Activated T-cell treated with anti-CD3 and anti-CD28 coated beads, Interleukin-2, amount 50 U/mL, for 24 hours (primary cell): ENCODE measurements at regions not wholly inside any gene's neighbourhood (a gene's known extent, or its start where the extent isn't known, plus 50 kb on each side); places are given as distances from the start of the nearest gene placed in this dataset.

Source experiments
- DNase-seq: peaks from one replicate; pipeline ENCODE4 v3.0.0-alpha.2; 2020
- H3K27ac Mint-ChIP-seq: 2 replicates; pipeline ENCODE4 v1.8.0; 2020; ENCODE audit warnings: mild to moderate bottlenecking, mixed read lengths
- H3K27me3 Mint-ChIP-seq: 2 replicates; pipeline ENCODE4 v1.8.0; 2020; ENCODE audit warnings: mixed read lengths
- H3K36me3 Mint-ChIP-seq: 2 replicates; pipeline ENCODE4 v1.8.0; 2020; ENCODE audit warnings: low read depth, mixed read lengths
- H3K4me1 Mint-ChIP-seq: 2 replicates; pipeline ENCODE4 v1.8.0; 2020; ENCODE audit warnings: low read depth, mixed read lengths
- H3K4me3 Mint-ChIP-seq: 2 replicates; pipeline ENCODE4 v1.8.0; 2020; ENCODE audit warnings: mild to moderate bottlenecking, moderate library complexity, mixed read lengths
- H3K9me3 Mint-ChIP-seq: 2 replicates; pipeline ENCODE4 v1.8.0; 2020; ENCODE audit warnings: mixed read lengths

DNA sequence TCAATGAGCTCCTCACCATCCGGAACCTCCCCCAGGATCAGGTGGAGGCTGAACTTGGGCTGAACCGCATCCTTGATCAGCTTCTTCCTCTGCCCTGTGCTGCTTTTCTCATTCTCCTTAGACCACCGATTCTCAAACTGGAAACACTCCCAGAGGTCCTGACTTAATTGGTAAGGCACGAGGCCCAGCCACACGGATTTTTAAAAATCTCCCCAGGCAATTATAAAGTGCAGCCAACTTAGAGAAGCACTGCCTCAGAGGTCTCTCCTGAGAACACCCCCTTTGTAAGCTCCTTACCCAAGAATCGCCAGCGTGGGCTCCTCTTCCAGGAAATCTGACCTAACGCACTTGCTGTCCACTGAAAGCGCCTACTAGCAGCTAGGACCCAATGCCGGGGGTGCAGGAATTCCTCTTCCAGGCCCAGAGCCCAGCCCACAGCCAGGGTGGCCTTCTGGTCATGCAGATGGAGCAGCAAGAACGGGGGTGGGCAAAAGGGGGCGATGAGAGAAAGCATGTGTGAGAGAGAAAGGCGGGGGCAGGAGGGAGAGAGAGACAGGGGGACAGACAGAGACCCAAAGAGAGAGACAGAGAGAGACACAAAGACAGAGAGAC lies 66.9 kb upstream of the CACNA1A start:
- Mint-ChIP-seq H3K4me1 (no peaks in the 10 kb centered on the region), H3K9me3 (peaks cover 9% of the 10 kb centered on the region), H3K27me3 (peaks cover 34% of the 10 kb centered on the region), H3K27ac (no peak overlapping the region), H3K36me3 (no peaks in the 10 kb centered on the region), H3K4me3 (no peak overlapping the region)
- no peak for DNase-seq

GRCh38 chr19:13561461-13561860 lies 55.2 kb upstream of the CACNA1A start:
- Mint-ChIP-seq H3K4me1 (no peaks in the 10 kb centered on the region), H3K9me3 (no peaks in the 10 kb centered on the region), H3K36me3 (no peaks in the 10 kb centered on the region), H3K27me3 (peaks cover 28% of the 10 kb centered on the region), H3K27ac (no peak overlapping the region), H3K4me3 (no peak overlapping the region)
- DNase-seq: no peak

- no peaks in the 10 kb centered on the region for H3K9me3 Mint-ChIP-seq
- no peak overlapping the region for H3K4me3 Mint-ChIP-seq
- no peak for DNase-seq
- no peaks in the 10 kb centered on the region for H3K4me1 Mint-ChIP-seq
- H3K27ac Mint-ChIP-seq: no peak overlapping the region
- H3K36me3 Mint-ChIP-seq: no peaks in the 10 kb centered on the region
- peaks cover 28% of the 10 kb centered on the region for H3K27me3 Mint-ChIP-seq
Observed at GRCh38 chr19:13557756-13558398, 51.6 kb upstream of the CACNA1A start.

DNA sequence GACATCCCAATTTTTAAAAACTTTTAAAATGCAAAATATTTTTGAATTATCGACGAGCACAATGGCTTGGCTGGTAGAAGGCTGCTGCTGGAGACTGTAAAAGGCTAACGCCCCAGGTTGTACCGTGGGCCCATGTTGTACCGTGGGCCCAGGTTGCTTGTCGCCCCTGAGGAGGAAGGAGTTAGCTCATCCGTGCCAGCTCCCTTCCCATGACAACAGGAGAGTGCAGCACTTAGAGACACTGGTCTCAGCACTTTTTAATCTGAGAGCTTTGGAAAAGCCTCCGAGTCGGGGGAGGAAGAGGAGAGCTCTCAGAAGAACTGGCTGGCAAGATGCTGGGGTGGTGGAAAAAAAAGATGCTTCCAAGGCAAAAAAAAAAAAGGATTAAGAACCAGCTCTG lies 50.3 kb upstream of the CACNA1A start:
- DNase-seq: no peak
- H3K27me3 Mint-ChIP-seq: peaks cover 33% of the 10 kb centered on the region
- no peaks in the 10 kb centered on the region for H3K9me3 Mint-ChIP-seq
- H3K27ac Mint-ChIP-seq: no peak overlapping the region
- H3K4me3 Mint-ChIP-seq: no peak overlapping the region
- no peaks in the 10 kb centered on the region for H3K36me3 Mint-ChIP-seq
- no peaks in the 10 kb centered on the region for H3K4me1 Mint-ChIP-seq
